PC-9 (cell line): ENCODE measurements at regions not wholly inside any gene's neighbourhood (a gene's known extent, or its start where the extent isn't known, plus 50 kb on each side); places are given as distances from the start of the nearest gene placed in this dataset.

Experiments
- BruUV-seq: library from RNA; stranded (reverse); fragments of 400-500 nt; replicated peaks from 2 replicates; lab custom pipeline; 2021; lab: Mats Ljungman, UMichigan
- CTCF ChIA-PET: fragments of 300-600 bp; sonication (Branson Sonifier 250); formaldehyde crosslinking; loops from one replicate; lab custom pipeline; 2022; ENCODE audit warnings: antibody characterized with exemption; lab: Charles Lee
- POLR2A ChIA-PET: fragments of 300-600 bp; sonication (Branson Sonifier 250); formaldehyde crosslinking; loops from one replicate; lab custom pipeline; 2022; ENCODE audit warnings: antibody characterized with exemption; ENCODE audit not compliant: unreplicated experiment; lab: Charles Lee
- DNase-seq, 2 experiments: peaks; one replicate each; pipeline versions ENCODE4 v3.0.0 to v3.0.0-alpha.2; 2015 to 2022; ENCODE audit warnings: mixed read lengths in 1 of 2
- H2AFZ ChIP-seq: fragments of 200-600 bp; sonication (generic); 2 replicates; pipeline ENCODE4 v1.8.1; 2017; ENCODE audit warnings: antibody characterized with exemption
- H3F3A ChIP-seq: fragments of 200-600 bp; sonication (generic); 2 replicates; pipeline ENCODE4 v1.8.1; 2017; ENCODE audit warnings: antibody characterized with exemption, mild to moderate bottlenecking, low read depth; ENCODE audit not compliant: insufficient read depth
- H3K27ac ChIP-seq: fragments of 200-600 bp; sonication (generic); 2 replicates; pipeline ENCODE4 v1.6.1; 2016; ENCODE audit warnings: mixed run types
- H3K27me3 ChIP-seq: fragments of 200-600 bp; sonication (generic); 2 replicates; pipeline ENCODE4 v1.6.1; 2016; ENCODE audit warnings: low read depth, mixed run types; ENCODE audit not compliant: insufficient read depth
- H3K36me3 ChIP-seq: fragments of 200-600 bp; sonication (generic); 2 replicates; pipeline ENCODE4 v1.6.1; 2016; ENCODE audit warnings: low read depth, mixed run types
- H3K4me1 ChIP-seq: fragments of 200-600 bp; sonication (generic); replicated peaks from 2 replicates; pipeline ENCODE4 v1.6.1; 2016; ENCODE audit warnings: mixed run types; ENCODE audit not compliant: insufficient read depth
- H3K4me2 ChIP-seq: fragments of 200-600 bp; sonication (generic); 2 replicates; pipeline ENCODE4 v1.6.1; 2017; ENCODE audit warnings: mixed run types
- H3K4me3 ChIP-seq: fragments of 200-600 bp; sonication (generic); 2 replicates; pipeline ENCODE4 v1.6.1; 2016; ENCODE audit warnings: mixed run types
- H3K79me2 ChIP-seq: fragments of 200-600 bp; sonication (generic); 2 replicates; pipeline ENCODE4 v1.6.1; 2017; ENCODE audit warnings: low read depth, mixed run types
- H3K9me2 ChIP-seq: fragments of 200-600 bp; sonication (generic); 2 replicates; pipeline ENCODE4 v1.8.1; 2017; ENCODE audit warnings: mild to moderate bottlenecking; ENCODE audit not compliant: insufficient read depth
- H3K9me3 ChIP-seq: fragments of 200-600 bp; sonication (generic); 2 replicates; pipeline ENCODE4 v1.8.1; 2016; ENCODE audit warnings: low read depth; ENCODE audit not compliant: insufficient read depth
- H4K20me1 ChIP-seq: fragments of 200-600 bp; sonication (generic); 2 replicates; pipeline ENCODE4 v1.8.1; 2017; ENCODE audit not compliant: insufficient read depth
- CTCF ChIP-seq: fragments of 200-600 bp; sonication (generic); conservative IDR thresholded peaks from 2 replicates; pipeline ENCODE4 v1.6.1; 2017; ENCODE audit warnings: mixed run types, antibody characterized with exemption, mild to moderate bottlenecking, moderate library complexity
- EZH2 ChIP-seq: fragments of 200-600 bp; sonication (generic); IDR thresholded peaks from 2 replicates; pipeline ENCODE4 v1.8.0; 2017; ENCODE audit warnings: antibody characterized with exemption, low read depth
- intact Hi-C: fragments of 100-400 bp; cut with micrococcal nuclease; formaldehyde crosslinking; loops from one replicate; pipeline ENCODE4 v1.10.0; 2022; ENCODE audit not compliant: unreplicated experiment

DNA sequence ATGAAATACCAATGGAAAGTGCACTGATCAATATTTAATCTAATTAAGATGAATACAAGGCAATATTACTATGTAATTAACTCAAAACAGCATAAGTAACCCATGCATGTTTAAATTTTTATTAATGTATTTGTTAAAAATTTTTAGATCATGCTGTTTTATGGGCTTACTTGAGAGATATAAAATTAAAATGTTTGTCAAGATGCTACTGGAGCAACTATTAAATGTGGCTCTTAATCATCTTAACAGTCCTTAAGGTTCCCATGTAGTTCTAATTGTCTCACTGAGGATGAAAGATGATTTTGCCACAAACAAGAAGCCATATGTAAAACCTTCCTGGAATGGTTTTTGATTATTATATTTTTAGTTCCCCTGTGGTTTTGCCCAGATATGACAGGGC, 897.1 kb downstream of the KCNMA1 start:
- POLR2A ChIA-PET: no interaction called here
- H3K27ac ChIP-seq: no peak overlapping the region
- H2AFZ ChIP-seq: no peak overlapping the region
- no peaks in the 10 kb centered on the region for H3K36me3 ChIP-seq
- CTCF ChIA-PET: no interaction called here
- no peaks in the 10 kb centered on the region for H3F3A ChIP-seq
- no peak overlapping the region for H3K4me2 ChIP-seq
- no peaks in the 10 kb centered on the region; the same call in 1 of the 2 replicates for H4K20me1 ChIP-seq
- no peaks in the 10 kb centered on the region for H3K4me1 ChIP-seq
- BruUV-seq: no TSS peak
- no peak for DNase-seq
- intact Hi-C loops: no loop called here
- H3K9me3 ChIP-seq: no peaks in the 10 kb centered on the region
- H3K4me3 ChIP-seq: no peak overlapping the region
- no peaks in the 10 kb centered on the region for H3K9me2 ChIP-seq
- 0 out of 2 replicates have a peak, but pooled peaks cover 7% of the 10 kb centered on the region for H3K27me3 ChIP-seq
- TF ChIP-seq CTCF (no peak), EZH2 (no peak)
- no peaks in the 10 kb centered on the region for H3K79me2 ChIP-seq

- Histone ChIP-seq H3K79me2 (no peaks in the 10 kb centered on the region), H3K9me2 (no peaks in the 10 kb centered on the region), H3K4me1 (no peaks in the 10 kb centered on the region), H3K27ac (no peak overlapping the region), H3K4me3 (no peak overlapping the region), H4K20me1 (no peaks in the 10 kb centered on the region), H3F3A (no peaks in the 10 kb centered on the region), H3K4me2 (no peak overlapping the region), H3K27me3 (peaks cover 13% of the 10 kb centered on the region; the same call in 1 of the 2 replicates), H2AFZ (no peak overlapping the region), H3K36me3 (no peaks in the 10 kb centered on the region), H3K9me3 (no peaks in the 10 kb centered on the region)
- no peak for TF ChIP-seq CTCF
- TF ChIP-seq EZH2: no peak
- intact Hi-C loops: no loop called here
- ChIA-PET POLR2A (no interaction called here), CTCF (no interaction called here)
- no peak for DNase-seq
- no TSS peak for BruUV-seq
Measured at GRCh38 chr10:76738991-76739390, 898.6 kb downstream of the KCNMA1 start.

DNA sequence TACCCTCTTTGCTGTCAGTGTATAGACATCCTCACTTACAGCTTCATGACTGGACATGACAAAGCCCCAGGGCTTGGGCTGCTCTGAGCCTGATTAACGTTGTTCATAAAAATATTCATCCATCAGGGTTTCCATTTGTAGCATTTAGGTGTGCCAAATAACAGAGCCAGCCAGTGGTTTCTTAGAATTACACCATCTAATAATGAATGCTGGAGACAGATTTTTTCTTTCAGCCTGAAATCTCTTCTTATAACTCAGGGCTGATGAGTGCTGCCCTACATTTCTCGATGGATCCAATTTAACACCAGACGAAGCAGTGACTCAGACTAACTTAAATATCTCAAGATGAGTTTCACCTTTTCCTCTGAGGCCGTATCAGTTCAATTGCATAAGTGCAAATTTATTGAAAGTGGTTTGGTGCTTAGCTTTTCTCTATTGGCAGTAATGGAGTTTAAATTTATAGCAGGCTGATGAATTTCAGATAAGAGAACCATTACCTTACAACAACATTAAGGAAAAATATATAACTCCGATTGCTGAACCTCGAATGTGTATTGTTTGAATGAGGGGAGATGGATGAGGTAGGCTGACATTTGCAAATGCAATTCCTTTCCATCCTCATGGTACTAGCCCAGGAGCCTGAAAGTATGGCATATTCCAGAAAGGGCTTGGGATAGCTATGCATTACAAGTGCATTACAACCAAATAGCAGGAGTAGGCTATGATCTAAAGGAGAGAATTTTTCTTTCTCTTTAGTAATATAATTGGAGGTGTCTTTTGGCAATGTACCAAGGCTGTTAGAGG, 900.6 kb downstream of the KCNMA1 start:
- Histone ChIP-seq H3K27me3 (peaks cover 12% of the 10 kb centered on the region; the same call in 1 of the 2 replicates), H3K36me3 (no peaks in the 10 kb centered on the region), H3K4me2 (no peak overlapping the region), H3K79me2 (no peaks in the 10 kb centered on the region), H3K27ac (no peak overlapping the region), H3F3A (no peaks in the 10 kb centered on the region), H3K9me3 (no peaks in the 10 kb centered on the region), H3K4me1 (no peaks in the 10 kb centered on the region), H4K20me1 (no peaks in the 10 kb centered on the region), H3K9me2 (no peaks in the 10 kb centered on the region), H2AFZ (no peak overlapping the region), H3K4me3 (no peak overlapping the region)
- no TSS peak for BruUV-seq
- CTCF ChIA-PET: no interaction called here
- TF ChIP-seq CTCF (no peak), EZH2 (no peak)
- POLR2A ChIA-PET: no interaction called here
- intact Hi-C loops: no loop called here
- DNase-seq: no peak
